Natural killer cell (primary cell): ENCODE measurements at regions not wholly inside any gene's neighbourhood (a gene's known extent, or its start where the extent isn't known, plus 50 kb on each side); places are given as distances from the start of the nearest gene placed in this dataset.
"Not testable (repeated sequence)": the region's sequence is repeated elsewhere in the genome, so short reads cannot be mapped to it uniquely, and the experiment has no call there.

Experiments
- ATAC-seq, 3 donors: fragments of 150-1000 bp in 2 of 3; fragments of 200-7000 bp in 1 of 3; cut with Tn5 transposase; 1 replicate in 1 of 3; 2 replicates in 2 of 3; pipeline ENCODE4 v1.10.0; 2021; ENCODE audit warnings: mild to moderate bottlenecking in 2 of 3, moderate library complexity in 2 of 3
- DNase-seq, 2 donors: peaks; one replicate each; pipeline versions ENCODE4 v3.0.0 to v3.0.0-alpha.2; 2013 to 2021; ENCODE audit warnings: mixed read lengths in 1 of 2
- H3K27ac ChIP-seq: one replicate; pipeline ENCODE4 v1.5.1; 2013; ENCODE audit warnings: mild to moderate bottlenecking, low read length
- H3K27me3 ChIP-seq: one replicate; pipeline ENCODE4 v1.6.1; 2013; ENCODE audit warnings: low read length; ENCODE audit not compliant: control insufficient read depth, insufficient read depth
- H3K36me3 ChIP-seq: one replicate; pipeline ENCODE4 v1.6.1; 2013; ENCODE audit warnings: low read length; ENCODE audit not compliant: control insufficient read depth, insufficient read depth
- H3K4me1 ChIP-seq: one replicate; pipeline ENCODE4 v1.6.1; 2013; ENCODE audit warnings: low read length; ENCODE audit not compliant: control insufficient read depth, insufficient read depth
- H3K4me3 ChIP-seq: one replicate; pipeline ENCODE4 v1.5.1; 2013; ENCODE audit warnings: low read length
- H3K9me3 ChIP-seq: one replicate; pipeline ENCODE4 v1.6.1; 2013; ENCODE audit warnings: low read length; ENCODE audit not compliant: control insufficient read depth, insufficient read depth
- H3K27ac Mint-ChIP-seq, 2 donors: one replicate each; pipeline ENCODE4 v1.8.0; 2022; ENCODE audit warnings: mild to moderate bottlenecking in 2 of 2, mixed read lengths in 2 of 2, moderate library complexity in 1 of 2
- H3K27me3 Mint-ChIP-seq, 2 donors: one replicate each; pipeline ENCODE4 v1.8.0; 2022; ENCODE audit warnings: low read depth in 2 of 2, mixed read lengths in 2 of 2
- H3K36me3 Mint-ChIP-seq: one replicate; pipeline ENCODE4 v1.8.0; 2022; ENCODE audit warnings: mixed read lengths
- H3K4me1 Mint-ChIP-seq, 2 donors: one replicate each; pipeline ENCODE4 v1.8.0; 2022; ENCODE audit warnings: mixed read lengths in 2 of 2
- H3K4me3 Mint-ChIP-seq: one replicate; pipeline ENCODE4 v1.8.0; 2022; ENCODE audit warnings: mild to moderate bottlenecking, moderate library complexity, mixed read lengths
- H3K9me3 Mint-ChIP-seq, 2 donors: one replicate each; pipeline ENCODE4 v1.8.0; 2022; ENCODE audit warnings: mixed read lengths in 2 of 2
- WGBS: methylation state at CpG from one replicate; pipeline ENCODE4 v1.1.7; 2013; ENCODE audit warnings: missing lambda C conversion rate; ENCODE audit not compliant: insufficient coverage; 5-methylcytosine and 5-hydroxymethylcytosine counted together
- intact Hi-C: fragments of 100-400 bp; cut with micrococcal nuclease; formaldehyde crosslinking; loops from one replicate; pipeline ENCODE4 v1.14.2; 2022
- TF ChIP-seq, protein P1 (sequence below): fragments of 200-600 bp; IDR thresholded peaks from one replicate; pipeline ENCODE4 v1.8.0; 2022; ENCODE audit warnings: antibody characterized with exemption

- DNase-seq (peak in 1 of 2 donors; percentile 24), ATAC-seq (no peak)
- Mint-ChIP-seq H3K36me3 (no peaks in the 10 kb centered on the region), H3K9me3 (no peaks in the 10 kb centered on the region), H3K4me3 (no peak overlapping the region), H3K4me1 (no peaks in the 10 kb centered on the region), H3K27ac (no peak overlapping the region), H3K27me3 (peaks cover 0 to 3% of the 10 kb centered on the region in 2 donors)
- TF ChIP-seq, protein P1, sequence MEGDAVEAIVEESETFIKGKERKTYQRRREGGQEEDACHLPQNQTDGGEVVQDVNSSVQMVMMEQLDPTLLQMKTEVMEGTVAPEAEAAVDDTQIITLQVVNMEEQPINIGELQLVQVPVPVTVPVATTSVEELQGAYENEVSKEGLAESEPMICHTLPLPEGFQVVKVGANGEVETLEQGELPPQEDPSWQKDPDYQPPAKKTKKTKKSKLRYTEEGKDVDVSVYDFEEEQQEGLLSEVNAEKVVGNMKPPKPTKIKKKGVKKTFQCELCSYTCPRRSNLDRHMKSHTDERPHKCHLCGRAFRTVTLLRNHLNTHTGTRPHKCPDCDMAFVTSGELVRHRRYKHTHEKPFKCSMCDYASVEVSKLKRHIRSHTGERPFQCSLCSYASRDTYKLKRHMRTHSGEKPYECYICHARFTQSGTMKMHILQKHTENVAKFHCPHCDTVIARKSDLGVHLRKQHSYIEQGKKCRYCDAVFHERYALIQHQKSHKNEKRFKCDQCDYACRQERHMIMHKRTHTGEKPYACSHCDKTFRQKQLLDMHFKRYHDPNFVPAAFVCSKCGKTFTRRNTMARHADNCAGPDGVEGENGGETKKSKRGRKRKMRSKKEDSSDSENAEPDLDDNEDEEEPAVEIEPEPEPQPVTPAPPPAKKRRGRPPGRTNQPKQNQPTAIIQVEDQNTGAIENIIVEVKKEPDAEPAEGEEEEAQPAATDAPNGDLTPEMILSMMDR, result no peak
- Histone ChIP-seq H3K36me3 (no peaks in the 10 kb centered on the region), H3K27me3 (no peaks in the 10 kb centered on the region), H3K4me3 (no peak overlapping the region), H3K9me3 (no peaks in the 10 kb centered on the region), H3K27ac (no peak overlapping the region), H3K4me1 (no peaks in the 10 kb centered on the region)
- 16% methylated on average over 7 of the region's 7 CpGs for WGBS
- intact Hi-C loops, result no loop called here
These were observed 140.0 kb downstream of the CHD9NB start for GRCh38 chr16:52912565-52913173.

DNA sequence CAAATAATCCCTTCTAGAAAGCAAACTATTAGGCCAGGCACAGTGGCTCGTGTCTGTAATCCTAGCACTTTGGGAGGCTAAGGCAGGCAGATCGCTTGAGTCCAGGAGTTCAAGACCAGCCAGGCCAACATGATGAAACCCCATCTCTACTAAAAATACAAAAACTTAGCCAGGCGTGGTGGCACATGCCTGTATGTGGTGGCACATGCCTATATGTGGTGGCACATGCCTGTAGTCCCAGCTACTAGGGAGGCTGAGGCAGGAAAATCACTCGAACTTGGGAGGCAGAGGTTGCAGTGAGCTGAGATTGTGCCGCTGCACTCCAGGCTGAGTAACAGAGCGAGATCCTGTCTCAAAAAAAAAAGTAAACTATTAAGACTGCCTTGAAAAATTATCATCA lies 144.6 kb downstream of the CHD9NB start:
- H3K27me3 ChIP-seq, H3K27ac ChIP-seq, H3K9me3 Mint-ChIP-seq, H3K27me3 Mint-ChIP-seq, H3K9me3 ChIP-seq, H3K4me3 Mint-ChIP-seq, DNase-seq, H3K4me1 ChIP-seq, H3K4me3 ChIP-seq, H3K36me3 ChIP-seq, H3K27ac Mint-ChIP-seq, intact Hi-C loops, H3K36me3 Mint-ChIP-seq, H3K4me1 Mint-ChIP-seq, ATAC-seq: not testable (repeated sequence)
- WGBS, result 85% methylated on average over 6 of the region's 6 CpGs

DNA sequence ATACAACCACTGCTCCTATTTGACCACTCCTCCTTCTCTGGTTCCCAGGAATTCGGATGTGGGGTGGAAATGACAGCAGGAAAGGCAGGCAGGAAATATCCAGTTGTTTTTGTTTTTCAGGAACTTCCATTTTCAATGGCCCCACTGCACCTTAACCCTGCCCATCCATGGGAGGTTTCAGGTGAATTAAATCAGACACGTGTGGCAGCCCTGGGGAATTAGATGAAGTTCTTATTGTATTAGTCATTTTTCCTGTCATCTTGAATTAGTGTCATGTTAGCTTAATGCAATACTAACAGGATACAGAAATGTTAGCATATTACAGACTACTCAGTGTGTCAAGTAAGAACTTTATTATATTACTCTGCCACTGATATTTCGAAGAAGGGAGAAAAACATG lies 146.4 kb downstream of the CHD9NB start:
- intact Hi-C loops, result no loop called here
- ATAC-seq (no peak), DNase-seq (no peak)
- no peaks in the 10 kb centered on the region for H3K36me3 ChIP-seq
- Mint-ChIP-seq H3K27me3 (peaks cover 0 to 2% of the 10 kb centered on the region in 2 donors), H3K4me1 (no peaks in the 10 kb centered on the region), H3K27ac (no peak overlapping the region), H3K9me3 (peaks cover 0 to 2% of the 10 kb centered on the region in 2 donors), H3K4me3 (no peak overlapping the region), H3K36me3 (no peaks in the 10 kb centered on the region)
- TF ChIP-seq, protein P1, result no peak
- no peaks in the 10 kb centered on the region for H3K27me3 ChIP-seq
- H3K4me1 ChIP-seq, result no peaks in the 10 kb centered on the region
- no peaks in the 10 kb centered on the region for H3K9me3 ChIP-seq
- WGBS, result 65% methylated on average over 2 of the region's 3 CpGs
- H3K27ac ChIP-seq, result no peak overlapping the region
- no peak overlapping the region for H3K4me3 ChIP-seq

GRCh38 chr16:52896478-52897164 lies 156.1 kb downstream of the CHD9NB start:
- Mint-ChIP-seq H3K9me3 (peaks cover 2 to 6% of the 10 kb centered on the region in 2 donors), H3K27ac (no peak overlapping the region), H3K4me1 (no peaks in the 10 kb centered on the region), H3K36me3 (no peaks in the 10 kb centered on the region), H3K4me3 (no peak overlapping the region), H3K27me3 (peaks cover 0 to 4% of the 10 kb centered on the region in 2 donors)
- no peak overlapping the region for H3K27ac ChIP-seq
- H3K4me3 ChIP-seq, result no peak overlapping the region
- no peaks in the 10 kb centered on the region for H3K27me3 ChIP-seq
- ATAC-seq (no peak), DNase-seq (no peak)
- TF ChIP-seq, protein P1, result no peak
- intact Hi-C loops, result no loop called here
- H3K4me1 ChIP-seq, result no peaks in the 10 kb centered on the region
- no peaks in the 10 kb centered on the region for H3K36me3 ChIP-seq
- 92% methylated on average over 4 of the region's 5 CpGs for WGBS
- H3K9me3 ChIP-seq, result no peaks in the 10 kb centered on the region
